HepG2 (cell line): ENCODE measurements at regions not wholly inside any gene's neighbourhood (a gene's known extent, or its start where the extent isn't known, plus 50 kb on each side); places are given as distances from the start of the nearest gene placed in this dataset.

Experiments used
- ATAC-seq: fragments of 200-7000 bp; cut with Tn5 transposase; 3 replicates; pipeline ENCODE4 v1.9.1; 2020; ENCODE audit warnings: mild to moderate bottlenecking, moderate library complexity
- BruUV-seq: library from RNA; stranded (reverse); fragments of 400-500 nt; replicated peaks from 2 replicates; lab custom pipeline; 2021; lab: Mats Ljungman, UMichigan
- CTCF ChIA-PET: fragments of 300-600 bp; formaldehyde crosslinking; extraction: SDS; loops from one replicate; lab custom pipeline; 2021; ENCODE audit warnings: low total read pairs, inconsistent platforms, low intra/inter-chr PET ratio; lab: Yijun Ruan, JAX
- POLR2A ChIA-PET: fragments of 350-600 bp; sonication (Branson Sonifier 250); formaldehyde crosslinking; loops from one replicate; lab custom pipeline; 2020; ENCODE audit warnings: antibody characterized with exemption, inconsistent platforms; lab: Yijun Ruan, JAX
- DNase-seq: peaks from one replicate; pipeline ENCODE4 v3.0.0-alpha.2; 2015; ENCODE audit warnings: low spot score
- FAIRE-seq: peaks from 3 replicates; lab custom pipeline; 2011; peaks lifted over from hg19 to GRCh38; lab: Jason Lieb, UNC
- H2AFZ ChIP-seq: one replicate; pipeline ENCODE4 v1.6.1; 2011; ENCODE audit warnings: low read length, inconsistent platforms
- H3K27ac ChIP-seq: fragments of 300-600 bp; 3 replicates; pipeline ENCODE4 v1.8.0; 2011; ENCODE audit warnings: mixed run types, mild to moderate bottlenecking, mixed read lengths, low read length, inconsistent platforms; ENCODE audit not compliant: insufficient read depth; ENCODE audit errors: extremely low read length
- H3K27me3 ChIP-seq, 2 experiments: fragments of 200-600 bp in 1 of 2; 2 replicates in 1 of 2; 3 replicates in 1 of 2; pipeline versions ENCODE4 v1.6.0 to v1.8.0; 2011; ENCODE audit warnings: low read length in 2 of 2, mild to moderate bottlenecking in 2 of 2, moderate library complexity in 2 of 2, inconsistent platforms in 1 of 2; ENCODE audit not compliant: insufficient read depth in 2 of 2, control insufficient read depth in 1 of 2
- H3K36me3 ChIP-seq, 2 experiments: fragments of 200-600 bp in 1 of 2; replicated peaks in 1 of 2; 2 replicates in 1 of 2; 3 replicates in 1 of 2; pipeline versions ENCODE4 v1.5.1 to v1.8.0; 2011; ENCODE audit warnings: low read length in 2 of 2, inconsistent platforms in 1 of 2; ENCODE audit not compliant: insufficient read depth in 2 of 2, control insufficient read depth in 1 of 2
- H3K4me1 ChIP-seq: 2 replicates; pipeline ENCODE4 v1.5.1; 2012; ENCODE audit warnings: low read length, inconsistent platforms; ENCODE audit not compliant: insufficient read depth
- H3K4me2 ChIP-seq: 2 replicates; pipeline ENCODE4 v1.6.0; 2011; ENCODE audit warnings: low read depth, low read length, inconsistent platforms
- H3K4me3 ChIP-seq, 3 experiments: fragments of 200-600 bp in 1 of 3; sonication (generic), shearing (Covaris generic) in 1 of 3; replicated peaks in 1 of 3; 2 replicates each; pipeline ENCODE4 v1.5.1; 2011 to 2016; ENCODE audit warnings: low read length in 3 of 3, inconsistent platforms in 2 of 3, low read depth in 2 of 3, mild to moderate bottlenecking in 2 of 3, control low read depth in 1 of 3, mixed read lengths in 1 of 3; ENCODE audit not compliant: insufficient read depth in 1 of 3
- H3K79me2 ChIP-seq: one replicate; pipeline ENCODE4 v1.6.1; 2011; ENCODE audit warnings: low read length, inconsistent platforms; ENCODE audit not compliant: insufficient read depth
- H3K9ac ChIP-seq: 2 replicates; pipeline ENCODE4 v1.6.0; 2011; ENCODE audit warnings: mild to moderate bottlenecking, low read depth, low read length, inconsistent platforms; ENCODE audit not compliant: insufficient read depth
- H3K9me3 ChIP-seq: 2 replicates; pipeline ENCODE4 v1.5.1; 2012; ENCODE audit warnings: mild to moderate bottlenecking, low read length
- H4K20me1 ChIP-seq: 2 replicates; pipeline ENCODE4 v1.6.0; 2011; ENCODE audit warnings: inconsistent platforms, mild to moderate bottlenecking, low read length, moderate library complexity; ENCODE audit not compliant: insufficient read depth
- CEBPB ChIP-seq: IDR thresholded peaks from 2 replicates; pipeline ENCODE4 v1.6.1; 2011; ENCODE audit warnings: low read depth, low read length, improper control_type of control experiment, borderline replicate concordance
- ZBTB7B ChIP-seq: sonication (generic); formaldehyde crosslinking; IDR thresholded peaks from 2 replicates; pipeline ENCODE4 v1.4.0; 2020; ENCODE audit warnings: missing genetic modification reagents
- ZC3H4 ChIP-seq: sonication (generic); formaldehyde crosslinking; IDR thresholded peaks from 2 replicates; pipeline ENCODE4 v1.4.0; 2020; ENCODE audit warnings: missing genetic modification reagents, borderline replicate concordance
- ZHX2 ChIP-seq, 2 experiments: sonication (generic) in 1 of 2; formaldehyde crosslinking in 1 of 2; IDR thresholded peaks; 2 replicates each; pipeline versions ENCODE4 v1.6.1 to v1.9.0; 2014 to 2022; ENCODE audit warnings: antibody characterized with exemption in 1 of 2, borderline replicate concordance in 1 of 2, inconsistent platforms in 1 of 2, low read depth in 1 of 2, missing genetic modification reagents in 1 of 2
- WGBS: methylation state at CpG from one replicate; pipeline ENCODE4 v1.1.6; 2017; ENCODE audit warnings: low lambda C conversion rate; 5-methylcytosine and 5-hydroxymethylcytosine counted together
- in situ Hi-C: cut with HindIII; loops from 2 replicates; pipeline ENCODE4 v1.10.0; 2017; ENCODE audit warnings: low pct_unique_long_range_greater_than_20kb; ENCODE audit not compliant: extremely low pct_ligation_motif_present
- intact Hi-C: fragments of 100-400 bp; cut with micrococcal nuclease; formaldehyde crosslinking; loops from one replicate; pipeline ENCODE4 v1.10.0; 2022; ENCODE audit not compliant: unreplicated experiment

- TF ChIP-seq ZBTB7B: no peak
- TF ChIP-seq, all 625 proteins: peak for 0
- Histone ChIP-seq H4K20me1 (no peaks in the 10 kb centered on the region), H2AFZ (no peak overlapping the region), H3K36me3 (no peaks in the 10 kb centered on the region), H3K27me3 (peaks cover 0 to 7% of the 10 kb centered on the region in 2 experiments; a peak in 1 of 5 replicates), H3K4me2 (no peak overlapping the region), H3K27ac (no peak overlapping the region), H3K79me2 (no peaks in the 10 kb centered on the region), H3K4me3 (no peak overlapping the region), H3K4me1 (no peaks in the 10 kb centered on the region), H3K9me3 (no peaks in the 10 kb centered on the region), H3K9ac (no peak overlapping the region)
- POLR2A ChIA-PET: no interaction called here
- no TSS peak for BruUV-seq
- no peak for DNase-seq
- FAIRE-seq: no peak
- 10% methylated on average over 4 of the region's 4 CpGs for WGBS
- intact Hi-C loops (no loop called here), in situ Hi-C loops (no loop called here)
- ATAC-seq: no peak
- CTCF ChIA-PET: no interaction called here
These were observed 294.9 kb downstream of the EIPR1 start for GRCh38 chr2:3082705-3083104.

GRCh38 chr2:3079959-3080948 lies 297.4 kb downstream of the EIPR1 start:
- no TSS peak for BruUV-seq
- Histone ChIP-seq H3K36me3 (no peaks in the 10 kb centered on the region), H3K4me3 (no peak overlapping the region), H3K4me1 (no peaks in the 10 kb centered on the region), H3K4me2 (no peak overlapping the region), H4K20me1 (no peaks in the 10 kb centered on the region), H3K27ac (no peak overlapping the region), H2AFZ (no peak overlapping the region), H3K79me2 (no peaks in the 10 kb centered on the region), H3K9me3 (no peaks in the 10 kb centered on the region), H3K9ac (no peak overlapping the region), H3K27me3 (peaks cover 0 to 16% of the 10 kb centered on the region in 2 experiments)
- POLR2A ChIA-PET: no interaction called here
- CTCF ChIA-PET: no interaction called here
- FAIRE-seq (no peak), ATAC-seq (no peak), DNase-seq (no peak)
- intact Hi-C loops: no loop called here
- in situ Hi-C loops: no loop called here
- WGBS: 24% methylated on average over 8 of the region's 14 CpGs
- TF ChIP-seq ZHX2 (IDR thresholded peaks at IDR 0.05; ENCODE audit: low read depth) (no peak), ZHX2 (CRISPR knock-in tag; IDR thresholded peaks at IDR 0.05; ENCODE audit: borderline replicate concordance) (no peak), ZC3H4 (CRISPR knock-in tag) (no peak), CEBPB (peak; percentile 87)
